ENCODE measurements at regions not wholly inside any gene's neighbourhood (a gene's known extent, or its start where the extent isn't known, plus 50 kb on each side); places are given as distances from the start of the nearest gene placed in this dataset.

DNA sequence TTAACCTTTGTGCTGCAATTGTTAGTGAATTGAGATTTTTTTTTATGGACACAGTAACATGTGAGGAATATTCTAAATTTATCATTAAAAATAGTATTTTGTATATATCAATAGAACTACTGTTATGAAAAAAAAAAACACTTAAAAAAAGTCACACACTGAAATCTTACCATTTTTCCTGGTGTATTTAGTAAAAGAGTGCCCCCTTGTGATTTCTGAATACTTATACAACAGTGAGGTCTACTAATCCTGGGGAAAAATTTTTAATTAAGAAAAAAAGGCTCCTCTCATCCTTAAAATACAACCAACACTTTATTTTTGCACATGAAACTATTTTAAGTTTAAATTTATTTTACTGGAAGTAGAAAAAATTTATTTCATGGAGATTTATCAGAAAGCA, 56.4 kb upstream of the SPOCK3 start:
- no peak for DNase-seq (ENCODE audit: low read depth, low spot score)

DNA sequence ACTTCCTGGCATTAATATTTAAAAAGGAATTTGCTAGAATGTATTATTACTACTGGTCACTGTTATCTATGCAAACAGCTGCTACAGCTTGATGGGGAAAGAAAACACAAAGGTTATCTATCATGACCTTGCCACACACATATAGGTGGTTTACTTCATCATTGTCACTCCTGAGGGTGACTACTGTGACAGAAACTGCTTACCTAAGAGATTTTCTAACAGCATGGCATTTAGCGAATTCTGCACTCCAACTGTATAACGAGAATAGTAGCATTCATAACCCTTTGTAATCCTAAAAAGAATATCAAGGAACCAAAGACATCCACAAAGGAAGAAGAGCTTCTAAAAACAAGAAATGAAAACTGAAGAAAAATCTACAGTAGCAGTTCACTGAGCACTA, 74.6 kb upstream of the SPOCK3 start:
- DNase-seq (ENCODE audit: low read depth, low spot score): no peak

DNA sequence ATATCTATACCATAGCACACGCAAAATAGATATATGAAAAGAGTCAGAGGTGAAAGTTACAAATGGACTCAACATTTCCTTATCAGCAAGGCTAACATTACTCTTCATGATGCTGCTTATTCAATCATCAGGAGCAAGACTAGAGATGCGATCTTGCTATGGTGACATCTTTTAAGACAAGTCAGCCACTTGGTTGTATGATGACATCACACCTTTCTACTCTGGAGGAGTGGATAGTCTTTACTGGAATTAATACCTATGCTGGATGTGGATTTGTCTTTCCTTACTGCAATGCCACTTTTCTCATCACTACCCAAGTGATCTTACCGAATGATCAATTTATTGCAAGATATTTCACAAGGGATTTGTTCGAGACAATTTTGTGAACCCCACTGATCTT, 87.0 kb upstream of the SPOCK3 start:
- no peak for DNase-seq (ENCODE audit: low read depth, low spot score)

GRCh38 chr4:167339781-167340180, 105.5 kb upstream of the SPOCK3 start:
- DNase-seq (ENCODE audit: low read depth, low spot score): no peak

DNA sequence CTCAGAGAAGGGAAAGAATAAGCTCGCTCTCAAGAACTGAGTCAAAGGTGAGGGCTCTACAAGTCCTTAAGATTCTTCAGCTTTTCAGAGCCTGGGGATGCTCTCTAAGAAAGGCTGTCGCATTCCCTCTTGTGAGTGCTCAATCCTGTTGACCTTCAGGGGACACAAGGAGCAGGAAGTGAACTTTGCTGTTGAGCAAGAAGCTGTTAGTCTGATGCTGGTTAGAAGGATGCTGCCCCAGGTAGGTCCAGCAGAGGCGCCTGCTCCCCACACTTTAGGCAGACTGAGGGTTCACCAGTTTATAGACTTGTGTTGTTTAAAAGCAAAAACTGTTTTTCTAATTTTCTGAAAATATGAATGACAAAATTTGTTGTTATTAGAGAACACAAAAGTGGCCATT, 125.4 kb upstream of the SPOCK3 start:
- DNase-seq (ENCODE audit: low read depth, low spot score): no peak

DNA sequence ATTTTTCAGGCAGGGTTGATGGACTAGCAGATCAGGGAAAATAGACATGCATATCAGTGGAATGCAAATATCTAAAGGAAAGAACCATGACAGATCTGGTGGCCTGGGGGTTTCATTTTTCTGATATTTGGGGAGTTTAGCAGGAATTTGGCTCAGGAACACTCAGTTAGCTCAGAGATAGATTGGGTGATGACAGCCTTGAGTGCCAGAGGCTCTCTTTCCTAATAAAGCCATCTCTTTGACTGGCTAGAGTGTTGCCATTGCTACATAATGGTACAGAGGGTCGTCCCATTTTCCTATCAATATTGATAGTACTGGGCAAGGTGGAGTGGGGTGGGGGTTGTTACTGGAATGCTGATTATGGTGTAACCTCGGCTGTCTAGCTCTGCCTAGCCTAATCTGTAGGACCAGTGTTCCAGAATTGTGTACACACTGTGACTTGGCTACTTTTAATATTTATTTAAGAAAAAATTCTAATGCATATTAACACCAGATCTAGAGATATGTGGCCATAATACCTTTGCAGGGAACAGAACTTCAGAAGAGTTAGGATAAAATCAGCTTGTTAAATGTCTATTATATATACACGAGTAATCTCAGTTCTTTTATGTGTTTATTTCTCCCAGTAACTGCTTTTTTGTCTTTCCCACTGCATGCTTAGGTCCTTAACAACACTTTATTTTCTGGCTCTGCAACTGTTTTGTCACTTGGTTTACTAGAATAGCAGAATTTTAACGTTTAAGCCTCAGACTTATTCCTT, 145.0 kb upstream of the SPOCK3 start:
- no peak for DNase-seq (ENCODE audit: low read depth, low spot score)

GRCh38 chr4:167380964-167381363, 146.7 kb upstream of the SPOCK3 start:
- no peak for DNase-seq (ENCODE audit: low read depth, low spot score)

DNA sequence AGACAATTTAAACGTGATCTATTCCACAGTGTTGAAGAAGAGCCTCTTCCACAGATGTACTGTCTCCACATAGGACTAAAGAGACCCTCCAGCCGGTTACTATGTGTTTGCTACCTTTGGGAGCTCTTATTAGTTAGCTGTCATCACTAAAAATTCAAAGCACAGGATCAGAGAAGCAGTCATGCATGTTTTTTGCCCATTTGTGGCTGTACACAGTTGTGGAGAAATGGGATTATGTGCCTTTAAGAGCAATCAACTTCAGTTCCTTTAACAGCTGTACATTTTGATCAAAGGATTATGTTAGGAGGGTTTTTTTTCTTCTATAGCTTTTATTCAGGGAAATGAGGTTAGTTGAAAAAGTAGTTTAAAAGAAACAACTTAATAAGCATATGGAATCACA, 149.0 kb upstream of the SPOCK3 start:
- no peak for DNase-seq (ENCODE audit: low read depth, low spot score)

GRCh38 chr4:167397586-167397985, 163.3 kb upstream of the SPOCK3 start:
- no peak for DNase-seq (ENCODE audit: low read depth, low spot score)

DNA sequence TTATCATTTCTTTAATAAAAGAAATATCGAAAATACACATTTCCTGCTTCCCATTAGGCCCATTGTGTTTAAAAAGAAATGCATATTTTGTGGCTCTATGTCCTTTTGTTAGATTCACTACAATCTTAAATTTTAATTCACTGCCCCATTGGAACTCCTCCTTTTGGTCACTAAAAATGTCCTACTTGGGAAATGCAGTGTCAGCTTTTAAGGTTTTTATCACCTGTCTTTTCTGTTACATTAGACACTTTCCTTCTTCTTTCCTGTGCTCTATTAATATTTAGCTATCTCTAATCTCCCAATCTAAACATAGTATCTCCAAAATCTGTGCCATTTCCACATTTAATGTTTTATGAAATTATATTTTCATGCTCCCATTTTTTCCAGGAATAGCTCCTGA, 164.9 kb upstream of the SPOCK3 start:
- no peak for DNase-seq (ENCODE audit: low read depth, low spot score)

GRCh38 chr4:167406181-167406580, 171.9 kb upstream of the SPOCK3 start:
- DNase-seq (ENCODE audit: low read depth, low spot score): no peak

GRCh38 chr4:167415461-167415860, 181.2 kb upstream of the SPOCK3 start:
- no peak for DNase-seq (ENCODE audit: low read depth, low spot score)

GRCh38 chr4:167419468-167420140, 185.3 kb upstream of the SPOCK3 start:
- no peak for DNase-seq (ENCODE audit: low read depth, low spot score)

DNA sequence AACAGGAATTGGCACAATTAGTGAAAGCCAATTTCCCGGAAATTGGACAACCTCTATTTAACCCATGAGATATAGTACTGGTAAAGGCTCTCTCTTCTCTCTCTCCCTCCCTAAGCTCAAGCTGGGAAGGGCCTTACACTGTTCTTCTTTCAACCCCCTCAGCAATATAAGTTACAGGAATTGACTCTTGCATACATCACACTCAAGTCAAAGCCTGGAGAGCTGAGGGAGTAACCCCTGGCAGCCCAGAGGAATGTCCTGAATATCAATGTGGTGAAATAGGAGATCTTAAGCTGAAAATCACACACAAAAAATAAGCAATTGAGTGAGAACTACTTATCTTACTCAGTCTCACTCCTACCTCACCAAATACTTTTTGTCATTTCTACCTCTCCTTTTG, 186.9 kb upstream of the SPOCK3 start:
- DNase-seq (ENCODE audit: low read depth, low spot score): no peak

DNA sequence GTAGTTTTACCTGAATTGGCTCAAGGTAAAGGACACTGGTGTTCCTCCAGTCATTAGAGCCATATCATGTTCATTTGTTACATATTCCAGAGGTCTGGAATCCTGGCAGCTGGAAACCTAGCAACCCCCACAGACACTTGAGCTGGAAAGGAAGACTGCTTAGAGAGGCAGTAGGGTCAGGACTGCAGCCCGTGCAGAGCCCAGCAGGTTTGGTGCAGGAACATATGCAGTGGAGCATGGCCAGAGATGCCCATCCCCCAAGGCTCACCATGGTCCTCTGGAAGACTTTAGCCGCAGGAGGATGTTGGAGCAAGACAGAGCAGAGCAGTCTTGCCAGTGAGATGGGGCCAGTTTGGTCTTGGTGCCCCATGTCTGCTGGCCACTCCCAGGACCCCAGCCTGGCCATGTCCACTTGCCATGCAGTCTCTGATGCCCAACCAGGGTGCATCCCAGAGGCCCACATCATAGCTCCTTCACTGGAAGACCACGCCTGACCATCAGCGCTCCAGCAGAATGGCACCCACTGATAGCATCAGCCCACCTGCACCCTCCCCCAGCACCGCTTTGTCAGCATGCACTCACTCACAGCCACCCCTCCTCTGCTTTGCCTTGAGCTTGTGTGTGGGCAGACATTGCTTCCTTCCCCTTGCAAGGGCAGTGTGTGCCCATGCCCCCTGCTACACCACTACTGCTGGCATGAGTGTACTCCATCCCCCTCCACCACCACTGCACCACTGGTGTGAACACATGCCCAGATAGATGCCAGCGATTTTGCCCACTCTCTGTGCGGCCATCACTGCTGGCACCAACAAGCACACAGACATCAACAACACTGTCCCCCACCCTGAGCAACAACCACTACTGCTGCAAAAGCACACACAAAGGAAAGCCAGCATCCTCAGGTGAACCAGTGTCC, 190.3 kb upstream of the SPOCK3 start:
- DNase-seq (ENCODE audit: low read depth, low spot score): no peak

DNA sequence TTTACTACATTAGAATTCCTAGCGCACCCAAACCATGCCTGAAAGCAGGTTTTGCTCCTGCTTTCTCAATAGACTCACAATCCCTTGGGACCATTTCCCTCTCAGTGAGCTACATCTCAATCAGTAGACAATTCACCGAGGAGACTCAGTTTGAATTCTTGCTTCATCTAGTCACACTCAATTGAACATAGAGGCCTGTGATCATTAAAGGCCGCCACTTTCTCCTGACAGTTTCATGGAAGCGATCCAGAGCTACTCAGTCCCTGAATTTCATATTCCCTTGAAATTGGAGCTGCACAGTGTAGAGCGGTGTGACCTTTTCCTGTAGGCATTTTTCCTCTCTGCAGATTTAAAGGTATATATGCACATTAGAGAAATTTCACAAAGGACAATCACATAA, 193.9 kb upstream of the SPOCK3 start:
- no peak for DNase-seq (ENCODE audit: low read depth, low spot score)

DNA sequence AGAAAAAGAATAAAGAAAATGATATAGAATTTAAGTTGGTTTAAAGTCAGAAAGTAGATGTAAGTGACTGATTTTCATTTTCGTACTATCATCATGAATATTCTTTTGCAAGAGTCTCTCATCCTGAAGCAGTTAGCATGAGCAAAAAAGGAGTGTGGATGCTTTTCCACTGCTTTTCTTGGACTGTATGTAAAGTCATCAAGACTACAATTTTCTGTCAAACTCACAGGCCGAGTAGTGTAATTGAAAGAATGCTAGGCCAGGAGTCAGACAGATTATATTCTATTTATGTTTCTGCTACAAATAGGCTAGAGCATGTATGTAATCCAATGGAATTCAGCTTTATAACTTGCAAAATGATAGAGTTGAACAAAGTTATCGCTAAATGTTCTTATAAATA, 197.1 kb upstream of the SPOCK3 start:
- no peak for DNase-seq (ENCODE audit: low read depth, low spot score)

DNA sequence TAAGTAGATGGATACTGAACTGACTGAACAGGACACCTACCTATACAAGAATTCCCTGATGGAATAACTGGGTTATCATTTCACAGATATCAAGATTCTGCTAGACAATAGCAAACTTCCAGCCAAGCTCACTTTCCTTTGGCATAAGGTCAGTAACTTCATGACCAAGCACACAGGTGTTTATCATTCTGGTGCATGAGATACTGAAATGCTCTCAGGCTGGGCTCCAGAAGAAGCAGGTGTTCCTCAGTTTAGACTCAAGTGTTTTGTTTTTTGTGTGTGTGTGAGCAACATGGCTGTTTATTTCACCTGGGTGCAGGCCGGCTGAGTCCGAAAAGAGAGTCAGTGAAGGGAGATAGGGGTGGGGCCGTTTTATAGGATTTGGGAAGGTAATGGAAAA, 201.5 kb upstream of the SPOCK3 start:
- DNase-seq (ENCODE audit: low read depth, low spot score): no peak

DNA sequence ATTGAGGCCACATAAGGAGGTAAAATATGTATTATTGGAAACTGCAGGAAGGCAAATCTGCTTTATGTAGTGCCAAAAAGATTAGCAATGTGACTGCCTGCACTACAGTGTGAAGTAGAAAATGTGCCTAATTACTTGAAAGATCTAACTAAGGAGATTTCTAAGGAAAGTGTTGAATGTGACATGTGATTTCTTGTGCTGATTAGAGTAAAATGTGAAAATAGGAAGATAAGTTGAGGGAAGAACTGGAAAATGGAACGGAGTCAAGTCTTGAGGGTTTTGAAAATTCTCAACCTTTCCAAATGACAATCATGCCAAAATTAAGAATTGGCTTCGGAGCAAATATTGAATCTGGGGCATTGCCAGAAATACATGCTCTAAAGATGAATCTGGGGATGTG, 209.5 kb upstream of the SPOCK3 start:
- DNase-seq (ENCODE audit: low read depth, low spot score): no peak

GRCh38 chr4:167452922-167453430, 218.7 kb upstream of the SPOCK3 start:
- no peak for DNase-seq (ENCODE audit: low read depth, low spot score)

- DNase-seq (ENCODE audit: low read depth, low spot score): no peak
Observed at GRCh38 chr4:167456619-167457018, 222.3 kb upstream of the SPOCK3 start.

DNA sequence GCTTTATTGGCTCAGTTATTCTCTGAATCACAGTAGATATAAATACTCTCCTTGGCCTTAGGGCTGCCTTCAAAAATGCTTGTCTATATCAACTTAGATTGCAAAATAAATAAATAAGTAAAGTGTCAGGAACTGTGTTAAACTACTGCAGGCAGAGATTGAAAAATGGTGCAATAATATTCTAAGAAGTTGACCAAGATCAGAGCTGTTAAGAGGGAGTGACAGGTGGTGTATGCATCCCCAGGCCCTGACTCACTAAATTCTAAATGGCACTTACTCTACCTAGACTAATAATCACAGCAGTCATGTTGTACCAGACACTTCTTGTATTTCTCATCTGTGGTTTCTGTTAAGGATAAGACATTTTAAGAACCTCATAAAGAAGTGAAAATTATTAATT, 235.1 kb upstream of the SPOCK3 start:
- DNase-seq (ENCODE audit: low read depth, low spot score): no peak

All from iPS DF 19.7 (cell line).